Stimulated activated naive CD8-positive, alpha-beta T cell treated with anti-CD3 and anti-CD28 coated beads, Interleukin-15, amount 100 ng/mL, for 72 hours (primary cell): ENCODE measurements at regions not wholly inside any gene's neighbourhood (a gene's known extent, or its start where the extent isn't known, plus 50 kb on each side); places are given as distances from the start of the nearest gene placed in this dataset.

Experiments
- ATAC-seq: fragments of 150-1000 bp; cut with Tn5 transposase; 2 replicates; pipeline ENCODE4 v1.10.0; 2021; ENCODE audit warnings: mild to moderate bottlenecking, moderate library complexity
- DNase-seq, 2 donors: peaks; one replicate each; pipeline ENCODE4 v3.0.0; 2021 to 2022
- H3K27ac Mint-ChIP-seq, 2 donors: one replicate each; pipeline ENCODE4 v1.8.0; 2022; ENCODE audit warnings: mild to moderate bottlenecking in 2 of 2, mixed read lengths in 2 of 2, moderate library complexity in 2 of 2
- H3K27me3 Mint-ChIP-seq: one replicate; pipeline ENCODE4 v1.8.0; 2022; ENCODE audit warnings: mixed read lengths
- H3K4me1 Mint-ChIP-seq: one replicate; pipeline ENCODE4 v1.8.0; 2022; ENCODE audit warnings: mild to moderate bottlenecking, mixed read lengths
- H3K4me3 Mint-ChIP-seq, 2 donors: one replicate each; pipeline ENCODE4 v1.8.0; 2022; ENCODE audit warnings: mild to moderate bottlenecking in 2 of 2, mixed read lengths in 2 of 2, moderate library complexity in 1 of 2
- H3K9me3 Mint-ChIP-seq, 2 donors: one replicate each; pipeline ENCODE4 v1.8.0; 2022; ENCODE audit warnings: mixed read lengths in 2 of 2

DNA sequence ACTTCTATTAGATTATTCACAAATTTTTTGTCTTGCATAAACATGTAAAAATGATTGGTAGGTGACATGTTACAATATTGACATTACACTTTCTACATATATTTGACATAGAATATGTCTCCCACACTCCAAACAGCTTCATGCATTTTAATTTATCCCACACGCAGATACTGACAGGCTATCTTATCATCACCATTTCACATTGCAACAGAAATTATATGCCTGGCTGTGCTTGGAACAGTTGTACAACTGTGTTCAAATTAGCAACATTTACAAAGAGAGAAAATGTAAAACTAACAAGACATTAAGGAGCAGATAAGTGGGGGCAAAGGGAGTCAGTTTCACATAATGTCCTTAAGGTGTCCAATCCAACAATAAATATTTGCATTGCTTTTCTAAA lies 1208.5 kb downstream of the NSUN3 start:
- Mint-ChIP-seq H3K9me3 (peaks cover 0 to 16% of the 10 kb centered on the region in 2 donors), H3K4me3 (no peak overlapping the region), H3K27ac (no peak overlapping the region), H3K4me1 (no peaks in the 10 kb centered on the region), H3K27me3 (no peaks in the 10 kb centered on the region)
- DNase-seq (no peak), ATAC-seq (no peak)

DNA sequence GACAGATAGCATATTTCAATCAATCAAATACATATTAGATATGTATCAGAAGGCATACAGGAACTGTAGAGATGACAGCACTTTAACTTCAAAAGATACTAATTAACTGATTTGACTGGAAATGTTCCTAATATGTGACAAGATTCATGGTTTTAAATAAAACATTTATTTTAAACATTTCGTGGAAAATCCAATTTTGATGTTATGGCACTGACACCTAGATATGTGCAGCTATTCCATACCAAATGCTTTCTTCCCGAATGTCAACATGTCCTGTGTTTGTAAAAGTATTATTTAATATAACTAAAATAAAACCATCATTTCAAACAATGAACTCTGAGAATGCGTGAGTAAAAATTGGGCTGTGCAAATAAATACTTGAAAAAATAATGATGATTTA lies 1209.3 kb downstream of the NSUN3 start:
- Mint-ChIP-seq H3K27me3 (no peaks in the 10 kb centered on the region), H3K9me3 (peaks cover 0 to 16% of the 10 kb centered on the region in 2 donors), H3K27ac (no peak overlapping the region), H3K4me1 (no peaks in the 10 kb centered on the region), H3K4me3 (no peak overlapping the region)
- ATAC-seq (no peak), DNase-seq (no peak)

GRCh38 chr3:95272781-95273180 lies 1209.9 kb downstream of the NSUN3 start:
- no peak overlapping the region for H3K4me3 Mint-ChIP-seq
- H3K9me3 Mint-ChIP-seq, result peaks cover 0 to 16% of the 10 kb centered on the region in 2 donors
- DNase-seq, result no peak
- no peak for ATAC-seq
- H3K4me1 Mint-ChIP-seq, result no peaks in the 10 kb centered on the region
- H3K27me3 Mint-ChIP-seq, result no peaks in the 10 kb centered on the region
- H3K27ac Mint-ChIP-seq, result no peak overlapping the region

DNA sequence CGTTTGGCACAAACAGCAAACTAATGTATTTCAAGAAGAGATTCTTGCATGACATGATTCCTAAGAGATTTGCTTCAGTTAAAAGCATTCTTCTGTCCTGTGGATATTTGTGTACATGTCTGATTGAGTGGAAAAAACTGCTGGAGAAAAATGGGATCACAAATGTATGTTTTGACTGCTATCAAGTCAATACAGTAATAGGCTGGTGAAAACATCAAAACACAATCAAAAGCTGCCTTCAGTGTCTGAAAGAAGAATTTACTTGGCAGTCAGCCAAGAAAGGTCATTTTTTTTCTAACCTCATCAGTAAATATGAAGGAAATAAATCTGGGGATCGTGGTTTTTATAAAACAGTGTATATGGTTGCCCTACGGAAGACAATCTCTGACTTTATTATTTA lies 1214.8 kb downstream of the NSUN3 start:
- no peak overlapping the region for H3K4me3 Mint-ChIP-seq
- no peaks in the 10 kb centered on the region for H3K4me1 Mint-ChIP-seq
- ATAC-seq (no peak), DNase-seq (no peak)
- H3K27me3 Mint-ChIP-seq, result no peaks in the 10 kb centered on the region
- H3K9me3 Mint-ChIP-seq, result peaks cover 4 to 8% of the 10 kb centered on the region in 2 donors
- no peak overlapping the region for H3K27ac Mint-ChIP-seq

DNA sequence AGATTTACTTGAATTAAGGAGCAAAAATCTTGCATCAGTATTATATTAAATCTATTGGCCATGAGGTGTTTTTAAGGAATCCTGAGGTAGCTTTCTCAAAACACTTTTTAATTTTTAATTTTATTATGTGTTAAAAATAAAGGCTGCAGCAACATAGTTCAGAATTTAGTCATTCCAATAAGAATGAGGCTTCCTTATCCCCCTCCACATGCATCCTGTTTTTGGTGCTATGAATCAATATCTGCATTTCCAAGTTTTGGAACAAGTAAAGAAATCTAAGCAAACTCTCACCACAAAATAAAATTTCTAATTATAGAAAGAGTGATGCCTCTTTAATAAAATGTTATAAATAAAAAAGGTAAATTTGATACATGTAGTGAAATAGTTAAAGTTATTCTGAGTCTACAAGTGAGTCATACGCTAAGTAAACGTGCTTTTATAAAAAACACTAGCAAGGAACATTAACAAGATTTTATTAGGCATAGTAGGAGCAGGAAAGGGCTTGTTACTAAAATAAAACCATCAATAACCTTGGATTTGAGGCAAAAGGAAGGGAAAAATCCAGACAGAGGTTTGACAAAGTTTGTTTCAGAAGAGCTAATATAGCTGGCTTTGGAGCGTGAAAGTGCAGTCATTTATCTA lies 1218.0 kb downstream of the NSUN3 start:
- H3K27me3 Mint-ChIP-seq, result no peaks in the 10 kb centered on the region

GRCh38 chr3:95289295-95289694 lies 1226.4 kb downstream of the NSUN3 start:
- ATAC-seq, result no peak
- Mint-ChIP-seq H3K4me1 (no peaks in the 10 kb centered on the region), H3K4me3 (no peak overlapping the region), H3K27me3 (no peaks in the 10 kb centered on the region), H3K27ac (no peak overlapping the region), H3K9me3 (peaks cover 12 to 22% of the 10 kb centered on the region in 2 donors)
- DNase-seq, result no peak

More for the DNA sequence above, 1218.0 kb downstream of the NSUN3 start:
- ATAC-seq (no peak), DNase-seq (no peak)
- H3K4me1 Mint-ChIP-seq, result no peaks in the 10 kb centered on the region
- no peak overlapping the region for H3K27ac Mint-ChIP-seq
- peaks cover 0 to 4% of the 10 kb centered on the region in 2 donors for H3K9me3 Mint-ChIP-seq
- no peak overlapping the region for H3K4me3 Mint-ChIP-seq

GRCh38 chr3:95297581-95297980 lies 1234.7 kb downstream of the NSUN3 start:
- Mint-ChIP-seq H3K9me3 (peaks cover 8 to 9% of the 10 kb centered on the region in 2 donors), H3K4me3 (no peak overlapping the region), H3K27me3 (no peaks in the 10 kb centered on the region), H3K27ac (no peak overlapping the region), H3K4me1 (no peaks in the 10 kb centered on the region)
- ATAC-seq, result no peak
- no peak for DNase-seq

- H3K9me3 Mint-ChIP-seq, result peaks cover 0 to 5% of the 10 kb centered on the region in 2 donors
- H3K27me3 Mint-ChIP-seq, result no peaks in the 10 kb centered on the region
- DNase-seq (no peak), ATAC-seq (no peak)
- H3K4me3 Mint-ChIP-seq, result no peak overlapping the region
- H3K4me1 Mint-ChIP-seq, result no peaks in the 10 kb centered on the region
- no peak overlapping the region for H3K27ac Mint-ChIP-seq
Measured at GRCh38 chr3:95302044-95302443, 1239.2 kb downstream of the NSUN3 start.

GRCh38 chr3:95310560-95310959 lies 1247.7 kb downstream of the NSUN3 start:
- DNase-seq (no peak), ATAC-seq (no peak)
- H3K4me3 Mint-ChIP-seq, result no peak overlapping the region
- no peaks in the 10 kb centered on the region for H3K27me3 Mint-ChIP-seq
- H3K9me3 Mint-ChIP-seq, result peaks cover 7 to 8% of the 10 kb centered on the region in 2 donors
- no peak overlapping the region for H3K27ac Mint-ChIP-seq
- no peaks in the 10 kb centered on the region for H3K4me1 Mint-ChIP-seq

- no peaks in the 10 kb centered on the region for H3K4me1 Mint-ChIP-seq
- H3K27me3 Mint-ChIP-seq, result no peaks in the 10 kb centered on the region
- ATAC-seq (no peak), DNase-seq (no peak)
- H3K27ac Mint-ChIP-seq, result peak overlapping the region in 1 of 2 donors; percentile 48
- H3K9me3 Mint-ChIP-seq, result peaks cover 7 to 8% of the 10 kb centered on the region in 2 donors
- no peak overlapping the region for H3K4me3 Mint-ChIP-seq
Measured at GRCh38 chr3:95311272-95311671, 1248.4 kb downstream of the NSUN3 start.

DNA sequence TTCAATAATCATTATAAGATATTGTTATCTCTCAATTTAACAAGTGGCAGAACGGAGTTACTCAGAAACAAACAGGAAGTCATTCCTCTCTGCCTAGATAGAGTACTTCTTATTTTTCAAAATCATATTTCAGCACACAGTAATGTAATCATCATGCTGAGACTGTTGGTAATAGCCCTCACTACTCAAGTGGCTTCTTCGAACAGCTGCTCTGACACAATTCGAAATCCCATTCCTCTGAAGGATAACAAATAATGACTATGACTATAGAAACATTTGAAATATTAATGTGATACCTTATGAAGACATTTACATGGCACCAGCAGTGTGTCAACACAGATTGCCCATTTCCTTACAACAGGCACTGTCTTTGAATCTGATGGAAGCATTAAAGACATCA lies 1249.8 kb downstream of the NSUN3 start:
- DNase-seq, result no peak
- Mint-ChIP-seq H3K4me1 (no peaks in the 10 kb centered on the region), H3K4me3 (no peak overlapping the region), H3K9me3 (peaks cover under 1 to 15% of the 10 kb centered on the region in 2 donors), H3K27me3 (no peaks in the 10 kb centered on the region), H3K27ac (no peak overlapping the region)
- no peak for ATAC-seq

DNA sequence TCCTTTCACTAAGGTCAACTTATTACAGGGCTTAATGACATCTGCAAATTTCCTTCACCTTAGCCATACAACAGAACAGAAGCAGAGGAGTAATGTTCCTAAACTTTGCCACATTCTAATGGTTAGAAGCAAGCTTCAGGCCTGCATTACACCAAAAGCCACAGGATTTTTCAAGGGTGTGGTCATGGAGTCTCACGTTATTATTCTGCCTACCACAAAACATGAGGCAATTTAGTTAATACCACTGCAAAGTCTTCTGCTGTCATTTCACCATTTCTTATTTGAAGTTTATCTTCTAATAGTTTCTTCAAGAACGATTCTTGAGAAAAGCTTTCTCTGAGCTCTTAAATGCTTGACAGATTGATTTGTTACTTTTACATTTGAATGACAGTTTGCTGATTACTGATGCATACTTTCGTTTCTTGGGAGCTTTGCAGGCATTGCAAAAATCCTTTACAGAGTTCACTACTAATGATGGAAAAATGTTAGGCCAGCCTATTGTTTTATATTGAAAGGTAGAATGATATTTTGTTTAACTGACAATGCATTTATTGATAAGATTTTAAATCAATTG lies 1257.1 kb downstream of the NSUN3 start:
- Mint-ChIP-seq H3K9me3 (peaks cover 5 to 7% of the 10 kb centered on the region in 2 donors), H3K4me3 (no peak overlapping the region), H3K27me3 (no peaks in the 10 kb centered on the region), H3K4me1 (no peaks in the 10 kb centered on the region), H3K27ac (no peak overlapping the region)
- DNase-seq (no peak), ATAC-seq (no peak)

DNA sequence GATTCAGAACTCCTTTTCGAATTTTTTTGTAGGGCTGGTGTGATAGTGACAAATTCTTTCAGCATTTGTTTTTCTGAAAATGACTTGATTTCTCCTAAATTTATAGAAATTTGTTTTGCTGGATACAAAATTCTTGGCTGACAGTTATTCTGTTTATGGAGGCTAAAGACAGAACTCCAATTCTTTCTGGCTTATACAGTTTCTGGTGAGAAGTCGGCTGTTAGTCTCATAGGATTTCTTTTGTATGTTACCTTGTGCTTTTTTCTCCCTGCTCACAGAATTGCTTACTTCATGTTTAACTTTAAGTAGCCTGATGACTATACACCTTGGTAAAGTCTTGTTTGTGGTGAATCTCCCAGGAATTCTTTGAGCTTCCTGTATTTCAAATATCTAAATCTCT lies 1264.6 kb downstream of the NSUN3 start:
- Mint-ChIP-seq H3K4me3 (no peak overlapping the region), H3K9me3 (peaks cover 5 to 24% of the 10 kb centered on the region in 2 donors), H3K4me1 (no peaks in the 10 kb centered on the region), H3K27ac (no peak overlapping the region), H3K27me3 (no peaks in the 10 kb centered on the region)
- ATAC-seq (no peak), DNase-seq (no peak)

- DNase-seq, result no peak
Measured at GRCh38 chr3:95333826-95334225, 1271.0 kb downstream of the NSUN3 start.

GRCh38 chr3:95334461-95334860 lies 1271.6 kb downstream of the NSUN3 start:
- Mint-ChIP-seq H3K27ac (no peak overlapping the region), H3K4me1 (no peaks in the 10 kb centered on the region), H3K27me3 (no peaks in the 10 kb centered on the region), H3K9me3 (peaks cover 4 to 13% of the 10 kb centered on the region in 2 donors), H3K4me3 (no peak overlapping the region)
- DNase-seq, result no peak
- ATAC-seq, result no peak

More at GRCh38 chr3:95333826-95334225, 1271.0 kb downstream of the NSUN3 start:
- ATAC-seq, result no peak
- Mint-ChIP-seq H3K4me1 (no peaks in the 10 kb centered on the region), H3K27me3 (no peaks in the 10 kb centered on the region), H3K4me3 (no peak overlapping the region), H3K9me3 (peaks cover 4 to 17% of the 10 kb centered on the region in 2 donors), H3K27ac (no peak overlapping the region)

DNA sequence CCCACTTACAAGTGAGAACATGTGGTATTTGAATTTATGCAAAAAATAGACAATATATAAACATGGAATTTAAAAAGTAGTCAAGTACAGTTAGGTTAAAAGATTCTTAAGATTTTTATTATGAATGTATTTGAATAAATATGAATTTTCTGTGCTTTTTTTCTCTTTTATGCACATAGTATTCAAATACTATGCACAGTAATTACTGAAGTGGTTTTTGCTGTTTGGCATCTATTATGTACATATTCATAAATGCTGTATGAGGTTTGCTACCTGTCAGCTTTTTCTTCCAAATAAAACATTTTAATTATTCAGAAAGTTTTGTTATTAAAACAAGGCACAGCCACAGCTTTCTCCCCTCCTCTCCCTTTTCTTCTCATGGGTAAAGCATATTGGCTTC lies 1272.7 kb downstream of the NSUN3 start:
- H3K4me3 Mint-ChIP-seq, result no peak overlapping the region
- no peak for DNase-seq
- H3K27me3 Mint-ChIP-seq, result no peaks in the 10 kb centered on the region
- H3K9me3 Mint-ChIP-seq, result peaks cover 3 to 4% of the 10 kb centered on the region in 2 donors
- no peak overlapping the region for H3K27ac Mint-ChIP-seq
- H3K4me1 Mint-ChIP-seq, result no peaks in the 10 kb centered on the region
- ATAC-seq, result no peak

GRCh38 chr3:95338446-95338845 lies 1275.6 kb downstream of the NSUN3 start:
- Mint-ChIP-seq H3K27ac (peak overlapping the region in 1 of 2 donors; percentile 0), H3K9me3 (peaks cover 0 to 5% of the 10 kb centered on the region in 2 donors), H3K4me1 (no peaks in the 10 kb centered on the region), H3K4me3 (no peak overlapping the region), H3K27me3 (no peaks in the 10 kb centered on the region)
- ATAC-seq (no peak), DNase-seq (no peak)
